Dermis microvascular lymphatic vessel endothelial cell (primary cell): ENCODE measurements at regions not wholly inside any gene's neighbourhood (a gene's known extent, or its start where the extent isn't known, plus 50 kb on each side); places are given as distances from the start of the nearest gene placed in this dataset.

ENCODE experiments used
- DNase-seq, 2 donors: peaks; one replicate each; pipeline versions ENCODE4 v3.0.0 to v3.0.0-alpha.2; 2010; ENCODE audit warnings: low read depth in 2 of 2

DNA sequence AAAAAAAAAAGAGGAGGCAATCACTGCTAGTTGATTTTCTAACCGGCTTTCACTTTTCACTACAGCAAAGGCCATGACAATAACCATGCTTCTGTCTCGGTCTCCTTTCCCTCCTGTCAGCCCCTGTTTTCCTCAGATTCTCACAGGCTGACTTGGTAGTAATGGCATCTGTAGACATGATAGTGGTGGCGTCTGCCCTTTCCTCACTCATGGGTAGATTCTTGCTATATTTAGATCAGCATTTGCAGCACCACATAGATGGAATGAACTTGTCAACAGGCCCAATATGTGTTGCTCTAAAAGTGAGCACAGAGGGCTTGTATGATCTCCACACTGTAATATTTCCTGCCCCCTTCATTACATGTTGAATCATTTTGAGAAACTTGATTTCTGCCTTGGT is 120.3 kb upstream of the FTMT start:
- DNase-seq: no peak

DNA sequence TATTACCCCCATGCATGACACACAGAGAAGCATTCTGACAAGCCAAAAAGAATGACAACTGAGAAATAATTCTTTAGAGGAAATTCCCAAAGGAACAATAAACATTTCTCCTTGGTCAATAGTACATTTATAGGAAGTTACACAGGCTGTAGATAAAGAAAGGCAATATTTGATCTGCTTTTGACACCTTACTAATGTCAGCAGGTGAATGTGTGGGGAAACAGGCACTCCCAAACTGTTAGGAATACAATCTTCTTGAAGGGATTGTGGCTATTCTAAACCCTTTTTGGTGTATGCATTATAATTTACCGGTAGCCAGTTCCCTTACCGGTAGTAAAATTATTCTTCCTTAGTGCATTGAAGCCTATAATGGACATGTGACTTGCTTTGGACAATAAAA is 116.1 kb upstream of the FTMT start:
- DNase-seq: no peak

DNA sequence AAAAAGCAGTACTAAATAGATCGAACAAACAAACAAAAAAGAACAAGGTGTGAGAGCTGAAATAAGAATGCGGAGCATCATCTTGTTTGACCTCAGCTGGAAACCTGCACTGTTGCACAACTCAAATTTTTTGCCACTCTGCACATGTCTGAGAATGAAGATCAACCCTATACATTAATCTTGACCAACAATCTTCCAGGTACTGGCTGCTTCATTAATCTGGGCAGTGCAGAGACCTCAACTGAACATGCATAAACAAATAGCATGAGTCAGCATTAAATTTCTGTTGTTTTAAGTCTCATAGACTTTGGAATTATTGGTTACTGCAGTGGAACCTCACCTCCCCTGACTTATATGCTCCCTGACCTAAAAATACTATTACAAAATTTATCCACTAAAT is 114.6 kb upstream of the FTMT start:
- no peak for DNase-seq

DNA sequence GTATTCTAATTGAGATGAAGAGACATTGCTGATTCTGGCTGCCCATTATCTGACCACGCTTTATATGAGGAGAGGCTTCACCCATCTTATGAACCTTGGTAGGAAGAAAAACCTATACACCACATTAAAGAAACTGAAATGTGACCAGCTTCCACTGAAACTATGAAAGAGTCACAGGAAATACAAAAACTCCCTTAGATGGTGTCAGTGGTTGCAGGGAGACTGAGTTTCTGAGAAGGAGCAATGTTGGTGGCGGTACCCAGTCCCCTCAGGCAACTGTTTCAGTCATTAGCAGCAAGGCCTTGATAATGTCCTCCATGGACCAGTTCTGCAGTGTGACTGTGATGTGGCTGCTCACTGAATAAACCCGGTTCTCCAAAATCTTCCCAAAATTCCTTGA is 110.5 kb upstream of the FTMT start:
- DNase-seq: no peak

DNA sequence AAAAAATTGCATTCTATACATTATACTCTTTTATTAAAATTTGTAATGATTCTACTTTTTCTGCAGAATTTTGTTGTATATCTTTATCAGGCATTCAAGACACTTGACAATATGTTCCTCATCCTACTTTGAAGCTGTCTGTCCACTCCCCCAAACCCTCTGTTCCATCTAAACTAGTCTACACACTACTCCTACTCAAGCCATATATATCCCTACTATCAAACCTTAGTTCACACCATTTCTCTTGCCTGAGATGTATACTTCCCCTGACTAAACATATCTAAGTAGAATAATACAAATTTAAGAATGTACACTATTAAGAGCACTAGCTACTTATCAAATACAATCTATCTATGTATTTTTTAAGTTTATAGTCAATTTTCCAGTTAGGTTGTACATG is 107.1 kb upstream of the FTMT start:
- no peak for DNase-seq

DNA sequence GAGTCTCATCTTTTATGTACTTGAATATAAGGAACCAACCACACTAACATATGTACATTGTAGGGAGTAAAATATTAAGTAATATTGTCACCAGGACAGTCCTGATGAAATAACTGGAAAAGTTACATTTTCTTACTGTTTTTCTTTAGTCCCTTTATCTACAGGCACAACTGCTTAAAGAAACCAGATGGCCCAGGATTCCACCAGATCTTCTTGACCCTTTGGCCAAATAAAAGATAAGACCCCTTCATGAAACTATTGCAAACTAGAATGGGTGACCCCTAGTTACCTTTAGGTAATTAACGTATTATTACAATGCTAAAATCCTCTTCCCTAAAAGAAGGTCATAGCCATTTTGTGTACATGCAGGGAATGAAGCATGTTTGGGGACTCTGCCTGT is 106.3 kb upstream of the FTMT start:
- no peak for DNase-seq

DNA sequence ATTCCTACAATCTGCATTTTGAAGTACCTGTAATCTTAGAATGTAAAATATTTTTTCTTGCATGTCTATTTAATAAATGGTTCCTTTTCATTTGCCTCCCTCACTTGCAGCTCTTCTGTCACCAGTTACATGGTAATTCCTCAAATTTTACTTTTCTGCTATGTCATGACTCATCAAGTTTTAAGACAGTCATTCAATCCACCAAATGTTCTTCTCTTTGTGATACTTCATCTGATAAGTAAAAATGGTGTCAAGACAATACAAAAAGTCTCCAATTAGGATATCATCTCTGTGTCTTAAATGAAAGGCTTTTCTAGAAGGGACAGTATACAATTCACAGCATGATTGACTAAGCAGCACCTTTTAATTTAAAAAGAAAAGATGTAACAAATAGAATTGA is 104.9 kb upstream of the FTMT start:
- no peak for DNase-seq

DNA sequence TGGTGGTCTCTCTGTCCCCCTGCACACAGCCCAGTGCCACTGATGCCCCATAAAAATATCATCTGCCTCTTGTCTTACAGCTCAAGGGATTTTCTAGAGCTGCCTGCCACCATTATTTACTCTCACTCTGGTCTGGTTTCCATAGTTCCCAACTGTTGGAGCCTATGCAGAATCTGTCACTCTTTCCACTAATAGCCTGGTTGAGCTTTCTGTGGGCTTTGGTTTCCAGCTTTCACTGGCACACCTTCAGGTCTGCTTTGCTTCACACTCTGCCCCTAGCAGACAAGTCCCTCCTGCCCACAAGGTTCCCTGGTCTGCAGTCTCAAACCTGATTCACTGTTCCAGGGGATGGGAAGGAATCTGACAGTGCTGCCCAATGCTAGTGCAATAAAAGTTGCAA is 103.0 kb upstream of the FTMT start:
- no peak for DNase-seq

DNA sequence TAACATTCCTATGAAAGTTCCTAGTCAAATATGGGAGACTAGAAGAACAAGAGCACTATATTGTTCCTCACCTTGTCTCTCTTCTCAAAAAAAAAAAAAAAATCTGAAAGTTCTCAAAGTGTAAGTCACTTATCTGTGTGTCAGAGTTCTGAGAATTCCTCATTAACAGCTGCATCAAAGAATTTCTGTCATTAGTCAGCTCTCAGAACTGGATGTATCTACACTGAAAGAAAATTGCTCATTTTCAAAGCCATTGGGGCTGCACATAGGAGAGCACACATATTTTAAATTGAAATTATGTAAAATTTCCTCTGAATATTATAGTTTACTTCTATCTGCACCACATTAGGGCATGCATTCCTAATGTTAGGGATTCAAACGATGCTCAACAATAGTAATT is 99.5 kb upstream of the FTMT start:
- DNase-seq: no peak

DNA sequence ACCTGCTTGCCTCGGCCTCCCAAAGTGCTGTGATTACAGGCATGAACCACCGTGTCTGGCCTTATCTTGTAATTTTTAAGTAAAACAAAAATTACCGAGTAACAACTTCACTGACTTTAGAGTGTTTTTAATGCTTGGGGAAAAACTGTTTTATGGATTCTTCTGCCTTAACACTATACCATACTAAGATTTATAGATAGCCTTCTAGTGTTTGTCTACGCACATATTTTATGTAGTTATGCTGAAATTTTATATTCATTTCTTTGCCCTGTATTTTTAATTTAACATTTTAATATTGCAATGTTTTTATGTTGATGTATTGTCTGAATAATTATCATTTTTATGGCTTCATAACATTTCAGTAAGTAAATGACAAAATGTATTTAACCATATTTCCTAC is 96.4 kb upstream of the FTMT start:
- DNase-seq: no peak

DNA sequence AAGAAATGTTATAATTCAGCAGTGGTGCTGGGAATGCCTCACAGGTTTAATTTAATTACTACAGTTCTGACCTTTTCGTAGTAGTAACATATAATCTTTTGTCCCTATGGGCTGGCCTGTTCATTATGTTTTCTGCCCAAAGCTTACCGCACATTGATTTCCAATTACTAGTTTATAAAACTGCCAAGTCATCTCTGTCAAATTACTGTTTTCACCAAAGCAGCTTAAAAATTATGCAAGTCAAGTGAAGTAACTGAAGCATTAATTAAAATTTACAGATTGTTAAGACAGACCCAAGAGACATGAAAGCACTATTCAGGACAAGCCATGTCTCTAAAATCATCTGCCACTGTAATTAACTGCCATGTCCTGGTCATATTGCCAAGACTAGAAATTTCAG is 93.9 kb upstream of the FTMT start:
- DNase-seq: no peak

DNA sequence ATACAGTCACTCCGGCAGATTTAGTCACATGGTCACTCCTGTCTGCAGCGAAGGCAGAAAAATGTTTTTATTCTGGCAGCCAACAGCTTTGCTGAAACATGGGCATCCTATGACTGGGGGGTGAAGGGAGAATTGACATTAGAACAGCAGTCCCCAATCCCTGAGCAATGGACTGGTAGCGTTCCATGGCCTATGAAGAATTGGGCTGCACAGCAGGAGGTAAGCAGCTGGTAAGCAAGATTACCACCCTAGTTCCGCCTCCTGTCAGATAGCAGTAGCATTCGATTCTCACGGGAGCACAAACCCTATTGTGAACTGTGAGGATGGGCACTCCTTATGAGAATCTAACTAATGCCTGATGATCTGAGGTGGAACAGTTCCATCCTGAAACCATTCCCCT is 93.1 kb upstream of the FTMT start:
- no peak for DNase-seq

DNA sequence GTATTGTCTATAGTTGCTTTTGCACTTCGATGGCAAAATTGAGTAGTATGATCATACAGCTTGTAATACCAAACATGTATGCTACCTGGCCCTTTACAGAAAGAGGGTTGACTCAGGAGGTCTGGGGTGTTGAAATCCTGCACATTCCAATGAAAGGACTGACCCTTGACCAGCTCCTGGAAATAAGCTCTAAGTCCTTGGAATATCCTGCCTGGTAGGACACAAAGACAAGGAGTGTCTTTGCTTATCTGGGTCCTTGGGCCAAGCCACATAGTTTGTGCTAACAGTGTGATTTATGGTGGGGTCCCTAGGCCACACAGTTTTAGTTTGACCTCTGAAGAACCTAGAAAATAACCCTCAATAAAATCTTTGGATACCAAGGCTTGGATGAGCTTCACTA is 89.3 kb upstream of the FTMT start:
- DNase-seq: no peak

DNA sequence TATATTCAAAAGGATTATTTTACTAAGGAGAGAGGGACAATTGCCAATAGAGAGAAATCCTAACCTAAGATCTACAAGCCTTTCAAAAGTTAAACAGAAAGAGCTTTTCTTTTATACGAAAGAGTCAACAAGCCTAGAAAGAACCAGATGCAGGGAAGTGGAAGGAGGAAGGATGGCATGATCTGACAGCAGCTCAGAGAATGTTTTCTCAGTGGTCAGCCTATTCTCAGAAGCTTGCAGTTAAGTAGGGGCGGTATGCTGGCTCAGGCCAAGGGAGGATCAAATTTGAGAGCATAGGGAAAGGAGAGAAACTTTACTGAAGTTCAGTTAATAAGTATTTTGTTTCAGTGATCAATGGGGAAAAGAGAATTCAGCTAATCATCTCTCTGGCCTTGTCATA is 88.0 kb upstream of the FTMT start:
- no peak for DNase-seq

DNA sequence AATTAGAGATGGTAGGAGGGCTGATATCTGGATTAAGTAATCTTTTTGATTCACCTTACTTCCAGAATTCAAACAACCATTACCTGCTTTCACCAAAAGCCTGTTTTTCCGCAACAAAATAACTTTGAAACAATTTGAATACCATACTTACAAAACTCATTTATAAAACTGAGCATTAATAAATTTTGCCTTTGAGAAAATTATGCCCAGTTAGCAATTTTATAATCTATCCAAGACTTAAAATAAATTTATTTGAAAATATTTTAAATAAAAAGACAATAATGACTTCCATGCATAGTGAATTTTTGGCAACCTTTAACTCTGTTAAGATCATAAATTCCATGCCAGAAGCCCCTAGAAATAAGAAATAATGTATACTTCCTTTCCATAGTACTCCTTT is 71.3 kb upstream of the FTMT start:
- no peak for DNase-seq

DNA sequence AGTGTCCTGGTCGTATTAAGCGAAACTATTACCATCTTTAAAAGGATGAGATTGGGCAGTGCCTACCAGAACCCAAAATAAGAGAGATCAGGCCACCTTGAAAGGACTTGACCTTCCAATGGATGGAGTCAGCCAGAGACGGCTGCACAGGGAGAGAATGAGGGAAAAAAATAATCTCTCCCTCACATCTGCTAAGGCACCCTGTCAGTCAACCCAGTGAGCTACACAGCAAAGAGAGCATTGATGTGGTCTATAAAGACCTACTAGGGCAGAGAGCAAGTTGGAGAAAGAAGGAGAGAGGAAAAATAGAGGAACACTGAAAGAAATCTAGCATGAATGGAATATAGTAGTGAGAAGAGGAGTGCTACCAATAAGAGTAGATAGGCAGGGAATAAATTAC is 68.0 kb upstream of the FTMT start:
- no peak for DNase-seq

DNA sequence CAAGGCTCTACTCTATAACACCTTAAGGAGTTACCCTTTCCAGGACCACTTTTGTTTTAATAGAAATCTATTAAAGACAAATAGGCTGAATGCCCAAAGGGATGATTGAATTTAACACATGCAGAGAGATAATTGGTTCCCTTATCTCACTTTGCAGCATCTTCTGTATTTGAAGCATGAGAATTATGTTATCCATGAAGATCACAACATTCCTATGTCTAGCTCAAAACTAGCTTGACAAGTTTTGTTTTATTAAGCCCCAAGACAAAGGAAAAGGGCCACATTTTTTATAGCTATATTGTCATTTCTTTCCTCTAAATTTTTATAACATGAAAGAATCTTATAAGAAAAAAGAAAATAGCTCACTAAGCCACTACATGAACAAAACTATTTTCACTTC is 57.9 kb upstream of the FTMT start:
- DNase-seq: no peak

DNA sequence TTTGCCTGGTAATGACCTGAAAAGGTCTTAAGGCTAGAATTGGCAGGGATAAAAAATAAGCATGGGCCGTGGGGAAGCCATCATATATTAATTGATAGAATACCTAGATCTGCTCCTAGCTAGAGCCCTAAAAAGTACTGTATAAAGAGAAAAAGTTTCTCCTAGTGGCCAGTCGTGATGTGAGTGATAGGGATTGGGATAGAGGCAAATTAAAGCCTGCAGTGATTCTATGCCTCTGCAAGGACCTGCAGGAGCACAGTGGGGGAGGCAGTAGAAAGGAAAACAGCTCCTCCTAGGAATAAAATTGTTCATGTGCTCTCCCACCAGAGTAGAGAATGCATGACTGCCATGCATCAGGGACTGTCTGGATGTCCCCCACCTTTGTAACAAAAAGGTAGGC is 56.2 kb upstream of the FTMT start:
- no peak for DNase-seq

DNA sequence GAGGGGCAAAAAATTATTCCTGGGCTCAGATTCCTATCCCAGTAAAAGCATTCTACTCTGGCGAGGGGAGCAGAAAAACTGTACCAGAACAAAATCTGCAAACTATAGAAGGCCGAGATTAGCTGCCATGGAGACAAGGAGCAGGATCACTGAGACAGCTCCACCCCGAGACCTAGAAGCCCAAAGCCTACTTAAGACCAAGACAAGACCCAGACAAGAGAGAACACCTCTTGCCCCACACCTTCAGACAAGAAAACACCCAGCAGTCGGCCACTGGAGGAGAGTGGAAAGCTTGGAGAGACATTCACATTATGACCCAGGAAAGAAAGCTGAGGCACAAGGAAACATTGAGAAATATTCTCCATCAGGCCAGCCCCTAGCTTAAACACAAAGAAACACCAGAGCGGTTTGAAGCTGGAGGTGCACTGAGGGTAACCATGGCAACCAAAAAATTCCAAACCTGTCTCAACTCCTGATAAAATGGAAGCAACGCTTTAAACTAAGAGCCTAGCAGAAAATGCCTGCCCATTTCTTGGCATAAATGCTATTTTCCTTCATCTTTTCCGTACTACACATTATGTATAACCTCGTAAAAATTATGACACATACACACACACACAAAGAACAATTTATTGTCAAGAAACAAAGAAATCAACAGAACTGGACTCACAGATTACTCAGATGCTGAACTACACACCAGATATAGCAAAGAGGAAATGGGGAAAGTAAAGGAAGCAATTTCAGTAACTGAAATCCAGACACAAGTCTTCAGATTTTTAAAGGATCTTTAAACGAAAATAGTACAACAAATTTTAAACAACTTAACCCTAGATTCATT is 53.8 kb upstream of the FTMT start:
- DNase-seq: no peak
